Spinal cord (tissue), 9 donors: ENCODE measurements at regions not wholly inside any gene's neighbourhood (a gene's known extent, or its start where the extent isn't known, plus 50 kb on each side); places are given as distances from the start of the nearest gene placed in this dataset.

Experiments used
- DNase-seq, 6 donors: peaks; one replicate each; pipeline versions ENCODE4 v3.0.0 to v3.0.0-alpha.2; 2013 to 2015; ENCODE audit warnings: low spot score in 6 of 6, low read depth in 4 of 6
- H3K27ac ChIP-seq: one replicate; pipeline ENCODE4 v1.5.1; 2013; ENCODE audit warnings: low read depth, low read length, control low read depth
- H3K27me3 ChIP-seq: one replicate; pipeline ENCODE4 v1.6.1; 2013; ENCODE audit warnings: low read length; ENCODE audit not compliant: control insufficient read depth, insufficient read depth
- H3K36me3 ChIP-seq: one replicate; pipeline ENCODE4 v1.6.1; 2013; ENCODE audit warnings: low read length; ENCODE audit not compliant: control insufficient read depth, insufficient read depth
- H3K4me1 ChIP-seq: one replicate; pipeline ENCODE4 v1.6.1; 2013; ENCODE audit warnings: low read length; ENCODE audit not compliant: control insufficient read depth, insufficient read depth
- H3K4me3 ChIP-seq: one replicate; pipeline ENCODE4 v1.5.1; 2013; ENCODE audit warnings: low read depth, low read length, control low read depth
- H3K9me3 ChIP-seq: one replicate; pipeline ENCODE4 v1.6.1; 2013; ENCODE audit warnings: low read length; ENCODE audit not compliant: control insufficient read depth, insufficient read depth
- WGBS: methylation state at CpG from one replicate; pipeline ENCODE4 v1.1.5; 2013; ENCODE audit warnings: missing lambda C conversion rate; ENCODE audit not compliant: insufficient coverage; 5-methylcytosine and 5-hydroxymethylcytosine counted together
- donor health status: healthy.

DNA sequence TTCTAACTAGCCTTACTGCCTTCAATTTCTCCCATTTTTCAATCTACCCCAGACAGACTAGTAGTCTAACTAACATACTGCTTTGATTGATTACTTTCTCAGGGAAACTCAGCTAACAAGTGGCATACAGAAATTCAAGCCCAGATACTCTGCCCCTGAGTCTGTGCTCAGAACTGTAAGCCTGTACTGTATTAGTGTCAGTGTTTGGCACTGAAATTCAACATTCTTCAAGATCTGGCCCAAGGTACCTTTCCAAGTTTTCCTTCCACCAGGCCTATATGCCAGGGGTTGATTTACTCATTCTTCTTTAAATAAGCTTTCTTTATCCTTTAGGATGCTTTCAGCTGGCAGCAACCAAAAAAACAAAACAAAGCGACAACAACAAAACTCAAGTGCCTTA lies 433.2 kb upstream of the MARCKS start:
- no peaks in the 10 kb centered on the region for H3K9me3 ChIP-seq
- no peaks in the 10 kb centered on the region for H3K4me1 ChIP-seq
- H3K27ac ChIP-seq, result no peak overlapping the region
- DNase-seq, result peak in 1 of 6 donors; percentile 21
- no CpG with 5 or more reads among the region's 1 CpG for WGBS
- no peaks in the 10 kb centered on the region for H3K36me3 ChIP-seq
- no peaks in the 10 kb centered on the region for H3K27me3 ChIP-seq
- H3K4me3 ChIP-seq, result no peak overlapping the region

DNA sequence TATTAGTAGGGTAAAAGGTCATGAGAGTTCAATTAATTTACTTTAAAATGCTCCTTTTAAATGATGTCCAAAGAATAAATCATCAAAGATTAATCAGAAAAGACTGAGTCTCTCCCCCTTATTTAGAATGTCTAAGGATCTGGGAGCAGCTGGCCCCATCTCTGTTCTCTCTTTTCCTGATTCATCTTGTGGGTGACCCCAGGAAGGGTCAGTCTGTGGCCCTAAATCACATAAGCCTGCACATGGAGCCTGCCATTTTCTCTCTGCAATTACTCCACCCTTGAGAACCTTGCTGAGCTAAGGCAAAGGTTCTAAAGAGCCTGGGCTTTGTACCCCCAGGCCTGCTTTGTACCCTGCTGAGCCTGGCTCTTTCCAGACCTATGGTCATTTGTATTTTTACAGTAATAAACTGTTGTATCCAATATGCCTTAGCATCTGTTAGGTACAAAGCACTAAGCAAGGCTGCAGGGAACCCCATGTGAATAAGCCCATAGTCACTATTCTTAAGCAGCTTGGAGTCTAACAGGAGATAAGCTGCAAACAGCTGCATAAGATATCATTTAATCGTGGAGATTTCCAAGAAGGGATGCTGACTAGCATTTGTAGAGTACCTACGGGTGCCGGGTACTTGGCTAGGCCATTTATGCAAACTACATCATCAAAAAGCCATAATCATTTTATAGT lies 431.0 kb upstream of the MARCKS start:
- DNase-seq, result no peak
- no peak overlapping the region for H3K27ac ChIP-seq
- H3K9me3 ChIP-seq, result no peaks in the 10 kb centered on the region
- WGBS, result no CpG with 5 or more reads among the region's 3 CpGs
- no peaks in the 10 kb centered on the region for H3K36me3 ChIP-seq
- no peaks in the 10 kb centered on the region for H3K27me3 ChIP-seq
- no peak overlapping the region for H3K4me3 ChIP-seq
- H3K4me1 ChIP-seq, result no peaks in the 10 kb centered on the region

DNA sequence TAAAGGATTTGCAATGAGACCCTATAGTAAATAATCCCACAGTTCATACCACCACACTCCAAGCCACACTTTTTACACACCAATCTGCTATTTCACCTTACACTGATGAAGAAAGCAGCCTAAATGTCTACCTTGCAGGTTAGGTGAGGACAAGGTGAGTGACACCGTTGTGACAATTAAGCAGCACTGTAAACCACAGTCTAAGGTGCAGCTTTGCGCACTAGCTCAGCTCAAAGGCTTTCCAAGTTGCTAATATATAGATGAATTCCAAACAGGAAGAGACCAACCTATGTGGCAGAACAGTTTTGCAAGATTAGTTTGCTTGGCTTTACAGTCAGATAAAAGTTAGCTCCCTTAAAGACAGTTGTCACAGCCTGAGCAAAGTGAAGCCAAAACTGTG lies 429.5 kb upstream of the MARCKS start:
- WGBS, result 100% methylated on average over 2 of the region's 2 CpGs
- Histone ChIP-seq H3K4me1 (no peaks in the 10 kb centered on the region), H3K36me3 (no peaks in the 10 kb centered on the region), H3K4me3 (no peak overlapping the region), H3K27me3 (no peaks in the 10 kb centered on the region), H3K9me3 (no peaks in the 10 kb centered on the region), H3K27ac (no peak overlapping the region)
- no peak for DNase-seq

- no peak for DNase-seq
- no peak overlapping the region for H3K27ac ChIP-seq
- WGBS, result 100% methylated on average over 3 of the region's 4 CpGs
- no peak overlapping the region for H3K4me3 ChIP-seq
- H3K27me3 ChIP-seq, result no peaks in the 10 kb centered on the region
- no peaks in the 10 kb centered on the region for H3K4me1 ChIP-seq
- no peaks in the 10 kb centered on the region for H3K36me3 ChIP-seq
- H3K9me3 ChIP-seq, result no peaks in the 10 kb centered on the region
Observed at GRCh38 chr6:113428702-113429101, 428.4 kb upstream of the MARCKS start.

DNA sequence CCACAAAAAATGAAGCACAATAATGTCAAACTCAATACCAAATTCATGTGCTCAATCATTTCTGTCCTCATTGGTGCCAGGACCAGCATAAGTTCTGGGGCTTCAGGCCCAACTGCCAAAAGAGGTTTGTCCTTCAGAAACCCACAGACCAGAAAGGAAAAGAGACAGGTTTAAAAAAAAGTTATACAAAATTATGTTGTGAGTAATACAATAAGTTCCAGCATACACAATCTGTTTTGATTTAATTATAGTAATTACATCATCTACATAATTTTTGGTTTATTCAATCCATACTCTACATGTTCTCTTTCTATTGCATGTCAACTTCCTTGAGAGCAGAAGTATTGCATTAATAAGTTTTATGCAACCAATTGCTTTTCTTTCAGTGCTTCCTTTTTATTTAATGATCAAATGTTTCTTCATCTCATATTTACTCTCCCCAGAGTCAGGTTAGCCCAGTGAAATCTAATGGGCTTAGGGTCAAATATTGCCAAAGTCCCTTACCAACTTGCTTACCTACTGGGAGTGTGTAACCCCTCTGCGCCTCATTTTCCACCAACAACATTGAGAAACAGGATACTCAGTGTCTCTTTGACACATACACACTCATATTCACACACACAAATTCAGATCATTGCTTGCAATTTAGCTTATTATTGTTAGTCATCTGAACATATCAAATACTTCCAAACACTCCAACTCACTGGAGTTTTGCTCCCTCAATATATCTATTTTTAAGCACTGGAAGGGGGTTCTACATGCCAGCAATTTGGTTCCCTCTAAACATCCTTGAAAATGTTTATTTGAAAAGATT lies 424.4 kb upstream of the MARCKS start:
- DNase-seq, result no peak
- 100% methylated on average over 1 of the region's 1 CpG for WGBS
- H3K27ac ChIP-seq, result no peak overlapping the region
- H3K27me3 ChIP-seq, result no peaks in the 10 kb centered on the region
- no peaks in the 10 kb centered on the region for H3K36me3 ChIP-seq
- no peaks in the 10 kb centered on the region for H3K4me1 ChIP-seq
- no peak overlapping the region for H3K4me3 ChIP-seq
- no peaks in the 10 kb centered on the region for H3K9me3 ChIP-seq

- peak in 4 of 6 donors; percentile 4 to 68 (median 28) for DNase-seq
Observed at GRCh38 chr6:113433335-113433991, 423.7 kb upstream of the MARCKS start.

DNA sequence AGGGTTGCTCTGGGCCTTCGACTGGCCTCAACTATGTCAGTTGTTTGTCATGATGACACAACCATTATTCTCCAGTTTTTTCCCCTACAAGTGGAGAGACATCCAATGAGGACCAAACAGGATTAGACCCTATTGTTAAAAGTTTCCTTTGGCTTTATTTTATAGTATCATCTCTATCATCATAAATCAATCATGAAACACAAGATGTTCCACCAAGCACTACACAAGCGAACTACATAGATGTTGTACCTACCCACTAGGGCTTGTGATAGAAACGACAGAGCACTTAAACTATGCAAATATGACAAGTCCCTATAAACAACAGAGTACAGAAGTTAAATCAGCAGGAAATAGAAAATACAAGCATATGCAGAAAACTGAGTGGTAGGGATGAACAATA lies 422.5 kb upstream of the MARCKS start:
- 100% methylated on average over 1 of the region's 3 CpGs for WGBS
- no peaks in the 10 kb centered on the region for H3K36me3 ChIP-seq
- no peaks in the 10 kb centered on the region for H3K4me1 ChIP-seq
- H3K27ac ChIP-seq, result no peak overlapping the region
- H3K27me3 ChIP-seq, result no peaks in the 10 kb centered on the region
- no peaks in the 10 kb centered on the region for H3K9me3 ChIP-seq
- H3K4me3 ChIP-seq, result no peak overlapping the region
- no peak for DNase-seq

More at GRCh38 chr6:113433335-113433991, 423.7 kb upstream of the MARCKS start:
- Histone ChIP-seq H3K9me3 (no peaks in the 10 kb centered on the region), H3K36me3 (no peaks in the 10 kb centered on the region), H3K4me3 (no peak overlapping the region), H3K27ac (no peak overlapping the region), H3K4me1 (no peaks in the 10 kb centered on the region), H3K27me3 (no peaks in the 10 kb centered on the region)
- WGBS, result 4% methylated on average over 3 of the region's 6 CpGs

GRCh38 chr6:113437566-113437965 lies 419.6 kb upstream of the MARCKS start:
- Histone ChIP-seq H3K27me3 (no peaks in the 10 kb centered on the region), H3K36me3 (no peaks in the 10 kb centered on the region), H3K4me1 (no peaks in the 10 kb centered on the region), H3K4me3 (no peak overlapping the region), H3K27ac (no peak overlapping the region), H3K9me3 (no peaks in the 10 kb centered on the region)
- DNase-seq, result no peak
- WGBS, result no CpG with 5 or more reads among the region's 3 CpGs

DNA sequence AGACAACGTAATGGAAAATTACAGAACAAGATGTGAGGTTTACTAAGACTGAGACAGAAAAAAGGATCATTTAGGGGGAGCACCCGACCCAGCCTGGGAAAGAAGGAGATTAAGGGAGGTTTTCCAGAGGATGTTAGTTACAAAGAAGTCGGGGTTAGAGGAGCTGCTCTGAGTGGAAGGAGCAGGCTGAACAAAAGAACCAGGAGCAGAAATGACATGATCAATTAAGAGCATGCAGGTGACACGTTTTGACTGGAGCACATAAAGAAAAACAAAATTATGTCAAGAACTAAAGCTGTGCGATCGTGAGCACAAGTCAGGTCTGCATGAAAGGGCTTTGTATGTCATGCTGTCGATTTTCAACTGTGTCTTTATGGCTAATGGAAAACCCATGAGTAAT lies 417.3 kb upstream of the MARCKS start:
- H3K27me3 ChIP-seq, result no peaks in the 10 kb centered on the region
- WGBS, result 68% methylated on average over 5 of the region's 7 CpGs

More for the DNA sequence above, 417.3 kb upstream of the MARCKS start:
- Histone ChIP-seq H3K9me3 (no peaks in the 10 kb centered on the region), H3K27ac (no peak overlapping the region), H3K4me3 (no peak overlapping the region), H3K4me1 (no peaks in the 10 kb centered on the region), H3K36me3 (no peaks in the 10 kb centered on the region)
- no peak for DNase-seq
